Kidney capillary endothelial cell (primary cell): ENCODE measurements at regions not wholly inside any gene's neighbourhood (a gene's known extent, or its start where the extent isn't known, plus 50 kb on each side); places are given as distances from the start of the nearest gene placed in this dataset.

Experiments used
- DNase-seq: peaks from one replicate; pipeline ENCODE4 v3.0.0-alpha.2; 2018; ENCODE audit warnings: low spot score

DNA sequence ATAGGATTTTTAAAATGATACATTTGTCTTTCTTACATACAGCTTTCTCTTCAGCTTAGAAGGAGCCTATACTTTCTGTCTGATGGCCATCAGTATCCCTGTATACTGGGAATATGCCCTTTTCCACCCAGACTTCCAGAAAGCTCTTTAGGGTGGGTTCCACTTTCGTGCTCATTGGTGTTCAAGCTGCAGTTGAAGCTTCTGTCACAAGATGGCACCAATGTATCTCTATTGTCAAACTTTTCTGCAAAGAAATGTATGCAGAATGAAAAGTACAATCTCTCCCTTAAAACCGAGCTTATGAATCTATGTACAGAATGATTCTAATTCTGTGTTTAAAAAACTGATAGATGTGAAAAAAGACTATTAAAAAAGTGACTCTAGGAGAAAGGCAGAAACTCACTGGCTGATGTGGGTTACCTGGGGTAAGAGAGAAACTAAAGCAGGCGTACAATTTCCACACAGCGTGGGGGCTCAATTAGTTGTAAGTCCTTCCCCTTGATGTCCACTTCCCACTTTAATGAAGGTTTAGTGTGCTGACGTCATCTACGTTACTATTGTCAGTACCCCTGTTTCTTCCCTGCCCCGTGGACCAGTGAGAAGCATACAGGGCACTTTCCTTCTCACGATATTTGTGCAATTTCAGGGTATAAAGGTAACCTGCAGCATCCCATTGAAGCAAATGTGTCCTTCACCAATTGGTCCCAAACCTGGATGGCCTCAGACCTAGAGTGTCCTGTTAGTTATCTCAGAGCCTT lies 57.3 kb upstream of the TCEAL2 start:
- peak; percentile 19 for DNase-seq

DNA sequence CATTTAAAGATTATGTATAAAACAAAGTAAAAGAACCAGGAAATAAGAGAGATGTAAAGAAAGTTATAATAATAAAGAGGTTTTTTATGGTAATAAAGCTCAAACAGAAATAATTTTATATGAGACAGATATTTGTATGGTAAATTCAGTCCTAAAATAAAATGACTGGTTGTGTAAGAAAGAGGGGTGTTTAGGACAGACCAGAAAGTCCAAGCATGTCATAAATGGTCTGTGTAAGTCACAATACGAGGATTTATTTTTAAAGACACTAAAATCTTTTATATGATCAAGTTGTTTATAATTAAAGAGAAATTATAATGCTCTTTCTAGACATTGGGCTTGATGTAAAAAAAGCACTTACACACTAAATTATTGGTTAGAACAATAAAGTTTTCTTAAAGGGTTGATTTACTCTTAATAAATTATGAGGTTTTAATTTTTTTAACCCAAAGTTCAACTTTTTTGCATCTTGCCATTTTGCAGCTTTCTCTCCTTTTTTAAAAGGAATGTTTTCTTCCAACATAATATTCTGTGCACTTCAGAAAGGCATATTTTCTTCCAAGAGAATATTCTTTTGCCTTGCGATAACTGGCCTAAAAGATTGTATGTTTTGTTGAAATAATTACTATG lies 61.9 kb upstream of the TCEAL2 start:
- no peak for DNase-seq

DNA sequence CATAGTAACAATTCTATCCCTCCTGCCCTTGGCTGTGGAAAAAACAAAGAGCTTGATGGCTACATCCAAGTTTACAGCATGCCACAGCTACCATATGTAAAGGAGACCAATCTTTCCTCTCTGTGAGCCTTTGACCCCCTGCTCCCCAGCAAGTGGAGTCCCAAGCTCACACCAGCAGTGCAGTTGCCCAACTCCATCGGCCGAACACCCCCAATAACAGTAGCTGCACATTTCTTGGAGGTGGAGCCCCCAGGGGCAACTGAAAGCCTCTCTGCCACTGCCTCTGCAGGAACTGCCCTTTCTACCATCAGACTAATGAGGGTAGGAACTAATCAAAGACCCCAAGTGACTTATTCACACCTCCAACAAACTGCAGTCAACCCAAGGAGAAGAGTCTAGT lies 81.0 kb upstream of the TCEAL2 start:
- no peak for DNase-seq

- no peak for DNase-seq
Observed at GRCh38 chrX:102043380-102043779, 82.1 kb upstream of the TCEAL2 start.

DNA sequence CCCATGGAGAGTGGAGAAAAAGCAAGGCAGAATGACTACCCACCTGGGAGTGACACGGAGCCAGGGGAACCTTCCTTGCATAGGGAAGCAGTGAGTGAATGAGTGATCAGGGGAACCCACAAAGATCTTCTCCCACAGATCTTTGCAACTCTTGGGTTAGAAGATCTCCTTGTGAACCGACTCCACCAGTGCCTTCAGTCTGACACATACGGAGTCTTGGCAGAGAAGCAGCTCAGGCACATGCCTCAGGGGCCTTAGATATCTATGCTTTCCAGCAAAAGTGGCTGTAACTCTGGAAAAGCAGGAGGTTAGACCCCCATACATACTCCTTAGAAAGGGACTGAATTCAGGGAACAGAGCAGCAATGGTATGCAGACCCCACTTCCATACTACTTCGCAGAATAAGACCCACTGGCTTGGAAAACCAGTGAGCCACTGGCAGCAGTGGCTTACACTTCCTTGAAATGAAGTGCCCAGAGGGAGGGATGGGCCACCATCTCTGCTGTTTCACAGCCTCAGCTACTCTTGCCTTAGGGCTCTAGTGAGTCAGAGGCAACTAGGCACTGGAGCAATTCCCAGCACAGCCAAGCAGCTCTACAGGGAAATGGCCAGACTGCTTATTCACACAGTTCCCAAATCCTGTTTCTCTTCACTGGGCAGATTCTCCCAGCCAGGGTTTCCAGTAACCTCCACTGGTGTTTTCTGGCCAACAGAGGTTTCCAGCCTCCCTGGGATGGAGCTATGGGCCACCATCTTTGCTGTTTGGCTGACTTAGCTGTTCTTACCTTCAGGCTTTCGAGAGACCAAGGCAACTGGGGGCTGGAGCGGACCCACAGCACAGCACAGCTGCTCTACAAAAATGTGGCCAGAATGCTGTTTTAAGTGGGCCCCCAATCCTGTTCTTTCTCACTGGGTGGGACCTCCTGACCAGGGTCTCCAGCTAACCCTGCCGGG lies 82.8 kb upstream of the TCEAL2 start:
- no peak for DNase-seq

- no peak for DNase-seq
Observed at GRCh38 chrX:102029026-102029425, 96.5 kb upstream of the TCEAL2 start.

- DNase-seq = no peak
Observed at GRCh38 chrX:102018208-102018607, 86.4 kb upstream of the ZMAT1 start.

GRCh38 chrX:102008901-102009300 lies 77.1 kb upstream of the ZMAT1 start:
- no peak for DNase-seq

DNA sequence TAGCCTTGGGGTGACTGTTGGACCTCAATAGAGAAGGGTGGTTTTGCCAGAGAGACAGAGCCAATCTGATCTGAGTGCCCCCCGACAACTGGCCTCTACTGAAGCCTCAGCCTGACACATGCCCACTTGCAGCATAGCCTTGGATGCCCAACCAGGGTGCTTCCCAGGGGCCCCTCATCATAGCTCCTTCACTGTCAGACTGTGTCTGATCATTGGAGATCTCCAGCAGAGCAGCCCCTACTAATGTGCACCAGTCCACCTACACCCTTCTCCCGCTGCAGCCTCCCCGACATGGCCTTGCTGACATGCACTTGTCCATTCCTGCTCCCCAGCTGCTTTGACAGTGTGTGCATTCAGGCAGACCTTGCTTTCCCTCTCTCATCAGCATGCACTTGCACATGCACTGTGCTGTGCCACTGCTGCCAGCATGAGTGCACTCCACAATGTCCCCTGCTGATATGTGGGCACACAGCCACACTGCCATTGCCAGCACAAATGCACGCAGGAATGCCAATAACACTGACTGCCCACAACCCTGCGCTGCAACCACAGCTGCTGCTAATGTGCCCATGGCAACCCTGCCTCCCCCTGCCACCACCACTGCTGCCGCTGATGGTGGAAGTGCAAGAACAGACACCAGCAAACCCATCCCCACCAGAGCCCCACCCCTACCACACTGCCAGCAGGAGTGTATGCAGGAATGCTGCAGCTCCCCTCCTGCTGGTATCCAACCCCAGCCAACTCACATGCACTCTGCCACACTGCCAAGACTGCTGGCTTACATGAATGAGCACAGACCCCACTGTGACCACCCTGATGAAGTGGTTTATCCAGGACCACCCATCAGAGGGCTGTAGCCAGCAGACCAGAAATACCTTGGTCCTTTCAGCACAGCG lies 68.1 kb upstream of the ZMAT1 start:
- no peak for DNase-seq

GRCh38 chrX:101993335-101993734 lies 61.5 kb upstream of the ZMAT1 start:
- DNase-seq = no peak

DNA sequence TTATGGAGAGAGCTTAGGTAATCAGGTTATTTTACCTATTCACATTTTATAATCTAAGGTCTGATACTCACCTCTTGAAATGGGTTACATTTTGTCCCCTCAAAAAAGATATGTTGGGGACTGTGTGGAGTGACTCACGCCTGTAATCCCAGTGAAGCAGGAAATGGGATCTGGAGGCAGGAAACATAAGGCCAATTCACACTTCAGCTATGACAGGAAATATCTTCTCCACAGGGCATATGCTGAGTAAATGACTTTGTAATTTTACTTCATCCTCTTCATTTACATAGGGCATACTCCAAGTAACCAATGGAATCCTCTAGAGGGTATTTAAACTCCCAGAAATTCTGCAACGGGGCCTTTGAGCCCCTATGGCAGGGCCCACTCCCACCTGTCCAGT lies 54.8 kb upstream of the ZMAT1 start:
- DNase-seq = peak; percentile 52
